SK-N-SH (cell line): ENCODE measurements at regions not wholly inside any gene's neighbourhood (a gene's known extent, or its start where the extent isn't known, plus 50 kb on each side); places are given as distances from the start of the nearest gene placed in this dataset.

Experiments used
- CTCF ChIA-PET: fragments of 300-600, 350-600 bp; formaldehyde crosslinking; extraction: SDS; loops from one replicate; lab custom pipeline; 2021; lab: Yijun Ruan, JAX
- POLR2A ChIA-PET: fragments of 350-600 bp; sonication (Branson Sonifier 250); formaldehyde crosslinking; extraction: SDS; loops from one replicate; lab custom pipeline; 2020; ENCODE audit warnings: antibody characterized with exemption, inconsistent platforms; lab: Yijun Ruan, JAX
- DNase-seq: peaks from one replicate; pipeline ENCODE4 v3.0.0; 2012
- H2AFZ ChIP-seq: fragments of 200-600 bp; sonication (generic); 2 replicates; pipeline ENCODE4 v1.8.1; 2016; ENCODE audit warnings: antibody characterized with exemption, mild to moderate bottlenecking, low read depth
- H3F3A ChIP-seq: fragments of 200-600 bp; sonication (generic); replicated peaks from 2 replicates; pipeline ENCODE3; 2016; ENCODE audit warnings: antibody characterized with exemption, mild to moderate bottlenecking; ENCODE audit not compliant: insufficient read depth
- H3K27ac ChIP-seq, 2 experiments: fragments of 200-500 bp in 1 of 2; fragments of 200-600 bp in 1 of 2; sonication (Bioruptor generic) in 1 of 2; sonication (generic), shearing (Covaris generic) in 1 of 2; 2 replicates each; pipeline versions ENCODE4 v1.5.1 to v1.6.1; 2014 to 2016; ENCODE audit warnings: low read depth in 2 of 2, inconsistent platforms in 1 of 2, low read length in 1 of 2, mild to moderate bottlenecking in 1 of 2, mixed read lengths in 1 of 2
- H3K27me3 ChIP-seq: fragments of 200-600 bp; sonication (generic), shearing (Covaris generic); 2 replicates; pipeline ENCODE4 v1.6.1; 2016; ENCODE audit warnings: mixed run types; ENCODE audit not compliant: insufficient read depth
- H3K36me3 ChIP-seq, 2 experiments: fragments of 200-500 bp in 1 of 2; fragments of 200-600 bp in 1 of 2; sonication (Bioruptor generic) in 1 of 2; sonication (generic) in 1 of 2; replicated peaks in 1 of 2; 2 replicates each; pipeline versions ENCODE3 to v1.5.1; 2014 to 2016; ENCODE audit warnings: low read length in 1 of 2, mild to moderate bottlenecking in 1 of 2; ENCODE audit not compliant: insufficient read depth in 2 of 2, control insufficient read depth in 1 of 2
- H3K4me1 ChIP-seq, 2 experiments: fragments of 200-500 bp in 1 of 2; fragments of 200-600 bp in 1 of 2; sonication (Bioruptor generic) in 1 of 2; sonication (generic), shearing (Covaris generic) in 1 of 2; 2 replicates each; pipeline versions ENCODE4 v1.5.1 to v1.6.1; 2014 to 2016; ENCODE audit warnings: low read depth in 1 of 2, low read length in 1 of 2, mixed run types in 1 of 2; ENCODE audit not compliant: insufficient read depth in 2 of 2, control insufficient read depth in 1 of 2
- H3K4me2 ChIP-seq: fragments of 200-600 bp; sonication (generic), shearing (Covaris generic); 2 replicates; pipeline ENCODE4 v1.6.1; 2017; ENCODE audit warnings: mixed run types
- H3K4me3 ChIP-seq, 2 experiments: fragments of 200-500 bp in 1 of 2; fragments of 200-600 bp in 1 of 2; sonication (Bioruptor generic) in 1 of 2; sonication (generic), shearing (Covaris generic) in 1 of 2; 2 replicates each; pipeline versions ENCODE4 v1.5.1 to v1.8.1; 2014 to 2016; ENCODE audit warnings: low read depth in 2 of 2, inconsistent platforms in 1 of 2, low read length in 1 of 2, mild to moderate bottlenecking in 1 of 2, mixed read lengths in 1 of 2, moderate library complexity in 1 of 2
- H3K79me2 ChIP-seq: fragments of 200-600 bp; sonication (generic); 2 replicates; pipeline ENCODE4 v1.8.1; 2017; ENCODE audit warnings: mild to moderate bottlenecking; ENCODE audit not compliant: insufficient read depth
- H3K9ac ChIP-seq: fragments of 200-600 bp; sonication (generic); 2 replicates; pipeline ENCODE4 v1.6.1; 2017; ENCODE audit warnings: mixed run types
- H3K9me2 ChIP-seq: fragments of 200-600 bp; sonication (generic); 2 replicates; pipeline ENCODE4 v1.6.1; 2017; ENCODE audit warnings: mixed run types
- H3K9me3 ChIP-seq: fragments of 200-600 bp; sonication (generic); 2 replicates; pipeline ENCODE4 v1.6.1; 2017; ENCODE audit warnings: mixed run types, mild to moderate bottlenecking, moderate library complexity
- H4K20me1 ChIP-seq: fragments of 200-600 bp; sonication (generic); 2 replicates; pipeline ENCODE4 v1.6.1; 2017; ENCODE audit warnings: mild to moderate bottlenecking, mixed run types; ENCODE audit not compliant: insufficient read depth
- CHD2 ChIP-seq: fragments of 150-350 bp; IDR thresholded peaks from 2 replicates; pipeline ENCODE4 v1.6.1; 2018; ENCODE audit warnings: low read length; ENCODE audit not compliant: partially characterized antibody
- CTCF ChIP-seq: fragments of 200-600 bp; sonication (generic); IDR thresholded peaks from 2 replicates; pipeline ENCODE4 v1.6.1; 2017; ENCODE audit warnings: antibody characterized with exemption, mild to moderate bottlenecking, moderate library complexity
- EP300 ChIP-seq, 2 experiments: IDR thresholded peaks; 2 replicates each; pipeline versions ENCODE4 v1.4.0 to v1.6.1; 2012; ENCODE audit warnings: borderline replicate concordance in 1 of 2, low read depth in 1 of 2, low read length in 1 of 2
- EZH2phosphoT487 ChIP-seq: fragments of 200-600 bp; sonication (generic); IDR thresholded peaks from 2 replicates; pipeline ENCODE4 v1.6.1; 2017; ENCODE audit warnings: low read depth, mixed run types, mild to moderate bottlenecking, antibody characterized with exemption, moderate library complexity, borderline replicate concordance
- FOSL2 ChIP-seq: IDR thresholded peaks from 2 replicates; pipeline ENCODE4 v1.4.0; 2012; ENCODE audit warnings: low read depth, mild to moderate bottlenecking, moderate library complexity, borderline replicate concordance
- FOXM1 ChIP-seq: IDR thresholded peaks from 2 replicates; pipeline ENCODE4 v1.4.0; 2012; ENCODE audit warnings: low read depth, mild to moderate bottlenecking
- GATA2 ChIP-seq: sonication (generic); formaldehyde crosslinking; IDR thresholded peaks from 2 replicates; pipeline ENCODE4 v1.5.0; 2020; ENCODE audit warnings: mild to moderate bottlenecking, missing genetic modification reagents
- IRF3 ChIP-seq: fragments of 150-350 bp; IDR thresholded peaks from 2 replicates; pipeline ENCODE4 v1.6.1; 2016; ENCODE audit warnings: mild to moderate bottlenecking, low read depth, low read length
- MXI1 ChIP-seq: IDR thresholded peaks from 2 replicates; pipeline ENCODE4 v1.6.1; 2012; ENCODE audit warnings: mild to moderate bottlenecking, low read depth, low read length, improper control_type of control experiment
- NFIC ChIP-seq: IDR thresholded peaks from 2 replicates; pipeline ENCODE4 v1.4.0; 2012; ENCODE audit warnings: borderline replicate concordance
- PBX3 ChIP-seq: IDR thresholded peaks from 2 replicates; pipeline ENCODE4; 2012
- POLR2AphosphoS5 ChIP-seq: IDR thresholded peaks from 2 replicates; pipeline ENCODE4 v1.6.1; 2012; ENCODE audit warnings: low read depth, low read length
- RAD21 ChIP-seq: IDR thresholded peaks from 2 replicates; pipeline ENCODE4 v1.6.1; 2012; ENCODE audit warnings: mild to moderate bottlenecking, low read length
- RXRA ChIP-seq: IDR thresholded peaks from 2 replicates; pipeline ENCODE4 v1.4.0; 2012; ENCODE audit warnings: low read depth, mild to moderate bottlenecking, borderline replicate concordance
- SIN3A ChIP-seq: IDR thresholded peaks from 2 replicates; pipeline ENCODE4 v1.6.1; 2012; ENCODE audit warnings: low read depth, mild to moderate bottlenecking, low read length, moderate library complexity, borderline replicate concordance
- SMC3 ChIP-seq: IDR thresholded peaks from 2 replicates; pipeline ENCODE4 v1.6.1; 2012; ENCODE audit warnings: low read depth, low read length, improper control_type of control experiment
- TCF12 ChIP-seq: IDR thresholded peaks from 2 replicates; pipeline ENCODE4 v1.4.0; 2012
- TEAD4 ChIP-seq: IDR thresholded peaks from 2 replicates; pipeline ENCODE4 v1.4.0; 2012; ENCODE audit warnings: mild to moderate bottlenecking, borderline replicate concordance; ENCODE audit not compliant: insufficient read depth
- ZBTB33 ChIP-seq: IDR thresholded peaks from 2 replicates; pipeline ENCODE4 v1.4.0; 2012; ENCODE audit warnings: low read depth, borderline replicate concordance
- WGBS: methylation state at CpG from one replicate; pipeline ENCODE4 v1.1.6; 2017; ENCODE audit warnings: low lambda C conversion rate; 5-methylcytosine and 5-hydroxymethylcytosine counted together

GRCh38 chr1:48092401-48092800, 95.2 kb upstream of the TRABD2B start (continued):
- TF ChIP-seq CTCF, result no peak
- no peak for TF ChIP-seq SIN3A
- no peak for TF ChIP-seq GATA2 (CRISPR knock-in tag)

GRCh38 chr1:48089356-48089891, 92.2 kb upstream of the TRABD2B start:
- Histone ChIP-seq H3K9ac (no peak overlapping the region), H3K9me3 (no peaks in the 10 kb centered on the region), H3K4me1 (peaks cover 0 to 3% of the 10 kb centered on the region in 2 experiments; a peak in 1 of 4 replicates), H3K9me2 (no peaks in the 10 kb centered on the region), H3K27ac (no peak overlapping the region), H3K4me3 (no peak overlapping the region), H3F3A (no peaks in the 10 kb centered on the region), H3K4me2 (no peak overlapping the region), H3K79me2 (no peaks in the 10 kb centered on the region), H3K36me3 (no peaks in the 10 kb centered on the region), H2AFZ (no peak overlapping the region), H4K20me1 (no peaks in the 10 kb centered on the region), H3K27me3 (peaks cover 9% of the 10 kb centered on the region; the same call in 1 of the 2 replicates)
- 72% methylated on average over 26 of the region's 26 CpGs for WGBS
- ChIA-PET POLR2A (no interaction called here), CTCF (no interaction called here)
- no peak for DNase-seq
- TF ChIP-seq NFIC (no peak), EZH2phosphoT487 (no peak)

GRCh38 chr1:48084826-48085225, 87.6 kb upstream of the TRABD2B start:
- no peak overlapping the region for H3K4me3 ChIP-seq
- no peak for DNase-seq
- CTCF ChIA-PET, result interaction anchor here (1.8 kb wide), 1 partner anchor 119 kb away, joined by 3 read pairs; no protein-coding TSS in a partner anchor
- no peak overlapping the region for H3K4me2 ChIP-seq
- H3K9me3 ChIP-seq, result no peaks in the 10 kb centered on the region
- H3K9me2 ChIP-seq, result no peaks in the 10 kb centered on the region
- H3K79me2 ChIP-seq, result no peaks in the 10 kb centered on the region
- no peak overlapping the region for H3K27ac ChIP-seq
- H2AFZ ChIP-seq, result no peak overlapping the region
- H3F3A ChIP-seq, result no peaks in the 10 kb centered on the region
- H4K20me1 ChIP-seq, result no peaks in the 10 kb centered on the region
- no peaks in the 10 kb centered on the region for H3K36me3 ChIP-seq
- 21% methylated on average over 4 of the region's 4 CpGs for WGBS
- POLR2A ChIA-PET, result no interaction called here
- peaks cover 0 to 8% of the 10 kb centered on the region in 2 experiments; a peak in 1 of 4 replicates for H3K4me1 ChIP-seq
- H3K9ac ChIP-seq, result no peak overlapping the region
- no peak for TF ChIP-seq ZBTB33
- TF ChIP-seq CHD2, result no peak
- TF ChIP-seq PBX3, result no peak
- no peak for TF ChIP-seq SIN3A
- no peak for TF ChIP-seq TCF12
- TF ChIP-seq EP300 (IDR thresholded peaks at IDR 0.05; ENCODE audit: borderline replicate concordance in 1 of 2, low read depth in 1 of 2, low read length in 1 of 2), result no peak
- TF ChIP-seq POLR2AphosphoS5, result no peak
- TF ChIP-seq IRF3, result no peak
- no peak for TF ChIP-seq MXI1
- no peak for TF ChIP-seq SMC3
- TF ChIP-seq EZH2phosphoT487, result no peak
- TF ChIP-seq FOSL2, result no peak
- no peak for TF ChIP-seq RAD21
- no peak for TF ChIP-seq FOXM1
- no peak for TF ChIP-seq TEAD4
- no peak for TF ChIP-seq RXRA
- H3K27me3 ChIP-seq, result no peaks in the 10 kb centered on the region; the same call in 1 of the 2 replicates
